A549 (cell line): ENCODE measurements at regions not wholly inside any gene's neighbourhood (a gene's known extent, or its start where the extent isn't known, plus 50 kb on each side); places are given as distances from the start of the nearest gene placed in this dataset.

Experiments
- ATAC-seq, 2 experiments: fragments of 200-7000 bp in 1 of 2; fragments of >200 bp in 1 of 2; cut with Nextera tagmentation in 1 of 2; cut with Tn5 transposase in 1 of 2; 3 replicates each; pipeline versions ENCODE4 v1.8.0 to v1.9.1; 2018 to 2020; ENCODE audit warnings: mild to moderate bottlenecking in 1 of 2, moderate library complexity in 1 of 2
- CTCF ChIA-PET: fragments of 300-600 bp; sonication (Branson Sonifier 250); formaldehyde crosslinking; extraction: SDS; loops from one replicate; lab custom pipeline; 2021; ENCODE audit warnings: antibody characterized with exemption, inconsistent platforms; lab: Yijun Ruan, JAX
- POLR2A ChIA-PET: fragments of 350-600 bp; formaldehyde crosslinking; extraction: SDS; loops from one replicate; lab custom pipeline; 2021; ENCODE audit warnings: antibody characterized with exemption, inconsistent platforms; lab: Yijun Ruan, JAX
- DNase-seq, 2 experiments: peaks; one replicate each; pipeline versions ENCODE4 v3.0.0 to v3.0.0-alpha.2; 2011 to 2016; ENCODE audit warnings: low read depth in 1 of 2, low spot score in 1 of 2
- FAIRE-seq: peaks from 2 replicates; lab custom pipeline; 2011; peaks lifted over from hg19 to GRCh38; lab: Jason Lieb, UNC
- H3K27ac ChIP-seq, 2 experiments: fragments of >200 bp; sonication (Bioruptor Twin); formaldehyde crosslinking; 3 replicates each; pipeline ENCODE4 v1.5.1; 2016 to 2017
- H3K4me1 ChIP-seq: fragments of >200 bp; sonication (Bioruptor Twin); formaldehyde crosslinking; 3 replicates; pipeline ENCODE4 v1.6.1; 2016
- H3K4me2 ChIP-seq: fragments of >200 bp; sonication (Bioruptor Twin); formaldehyde crosslinking; 3 replicates; pipeline ENCODE4 v1.6.1; 2016
- H3K4me3 ChIP-seq: fragments of >200 bp; sonication (Bioruptor Twin); formaldehyde crosslinking; 3 replicates; pipeline ENCODE4 v1.5.1; 2016
- H3K9me3 ChIP-seq: fragments of >200 bp; sonication (Bioruptor Twin); formaldehyde crosslinking; 3 replicates; pipeline ENCODE4 v1.6.1; 2016
- CBX2 ChIP-seq: fragments of 200-600 bp; sonication (generic); IDR thresholded peaks from 2 replicates; pipeline ENCODE4 v1.6.1; 2016; ENCODE audit warnings: low read depth, mild to moderate bottlenecking, borderline replicate concordance
- CEBPB ChIP-seq, 2 experiments: fragments of >200 bp in 1 of 2; sonication (Bioruptor Twin) in 1 of 2; formaldehyde crosslinking in 1 of 2; IDR thresholded peaks; 2 replicates each; pipeline ENCODE4 v1.6.1; 2012 to 2016
- CHD2 ChIP-seq: fragments of 150-350 bp; IDR thresholded peaks from 2 replicates; pipeline ENCODE4 v1.6.1; 2014; ENCODE audit warnings: low read length; ENCODE audit not compliant: partially characterized antibody
- EHMT2 ChIP-seq: fragments of 200-600 bp; sonication (generic); IDR thresholded peaks from 2 replicates; pipeline ENCODE4 v1.6.1; 2016; ENCODE audit warnings: antibody characterized with exemption, low read depth, mild to moderate bottlenecking, moderate library complexity
- FOSL2 ChIP-seq, 2 experiments: fragments of 450-650 bp in 1 of 2; fragments of >200 bp in 1 of 2; sonication (Bioruptor Twin) in 1 of 2; formaldehyde crosslinking; IDR thresholded peaks; 2 replicates each; pipeline versions ENCODE4 v1.5.0 to v1.6.1; 2016 to 2020; ENCODE audit warnings: mild to moderate bottlenecking in 1 of 2, moderate library complexity in 1 of 2
- FOXS1 ChIP-seq: fragments of 250-450 bp; sonication (Bioruptor Pico); IDR thresholded peaks from 2 replicates; pipeline ENCODE4 v1.5.0; 2020; ENCODE audit warnings: mild to moderate bottlenecking, moderate library complexity
- HDAC2 ChIP-seq: fragments of 200-600 bp; sonication (generic); IDR thresholded peaks from 2 replicates; pipeline ENCODE4 v1.6.1; 2016
- HOXB13 ChIP-seq: fragments of 250-450 bp; sonication (Bioruptor Pico); IDR thresholded peaks from 2 replicates; pipeline ENCODE4 v1.5.0; 2020; ENCODE audit warnings: low read depth, mild to moderate bottlenecking, moderate library complexity
- JUNB ChIP-seq: fragments of >200 bp; sonication (Bioruptor Twin); formaldehyde crosslinking; IDR thresholded peaks from 2 replicates; pipeline ENCODE4 v1.6.1; 2016
- KDM5A ChIP-seq: fragments of 200-600 bp; sonication (generic); IDR thresholded peaks from 2 replicates; pipeline ENCODE4 v1.6.1; 2016; ENCODE audit warnings: antibody characterized with exemption, mild to moderate bottlenecking
- NR3C1 ChIP-seq: fragments of >200 bp; sonication (Bioruptor Twin); formaldehyde crosslinking; IDR thresholded peaks from 3 replicates; pipeline ENCODE4 v1.6.1; 2017
- PBX3 ChIP-seq: IDR thresholded peaks from 2 replicates; pipeline ENCODE4 v1.6.1; 2012
- PHF8 ChIP-seq: fragments of 200-600 bp; sonication (generic); IDR thresholded peaks from 2 replicates; pipeline ENCODE4 v1.6.1; 2016; ENCODE audit warnings: low read depth, mild to moderate bottlenecking, antibody characterized with exemption, moderate library complexity, borderline replicate concordance
- POLR2A ChIP-seq: IDR thresholded peaks from 2 replicates; pipeline ENCODE4 v1.6.1; 2012; ENCODE audit warnings: mild to moderate bottlenecking, low read length
- RARB ChIP-seq: fragments of 250-450 bp; sonication (Bioruptor Pico); IDR thresholded peaks from 2 replicates; pipeline ENCODE4 v1.8.0; 2021; ENCODE audit warnings: mild to moderate bottlenecking, moderate library complexity
- RNF2 ChIP-seq: fragments of 200-600 bp; sonication (generic); IDR thresholded peaks from 2 replicates; pipeline ENCODE4 v1.6.1; 2016; ENCODE audit warnings: low read depth, mild to moderate bottlenecking, antibody characterized with exemption, moderate library complexity, borderline replicate concordance
- SREBF2 ChIP-seq: fragments of 450-650 bp; IDR thresholded peaks from 2 replicates; pipeline ENCODE4 v1.6.1; 2014; ENCODE audit warnings: mild to moderate bottlenecking, moderate library complexity
- TFCP2L1 ChIP-seq: fragments of 250-450 bp; sonication (Bioruptor Pico); IDR thresholded peaks from 2 replicates; pipeline ENCODE4 v1.5.0; 2021; ENCODE audit warnings: mild to moderate bottlenecking
- TP53 ChIP-seq: fragments of 250-450 bp; sonication (Bioruptor Pico); IDR thresholded peaks from 2 replicates; pipeline ENCODE4 v1.5.0; 2021; ENCODE audit warnings: mild to moderate bottlenecking, moderate library complexity
- ZNF302 ChIP-seq: fragments of 250-450 bp; sonication (Bioruptor Pico); IDR thresholded peaks from 2 replicates; pipeline ENCODE4 v1.9.0; 2021; ENCODE audit warnings: inconsistent platforms, mild to moderate bottlenecking, moderate library complexity
- ZSCAN20 ChIP-seq: fragments of 250-450 bp; sonication (Bioruptor Pico); IDR thresholded peaks from 2 replicates; pipeline ENCODE4 v1.8.0; 2022; ENCODE audit warnings: mild to moderate bottlenecking, moderate library complexity
- WGBS: methylation state at CpG from one replicate; pipeline ENCODE4 v1.1.6; 2017; ENCODE audit errors: missing lambda C conversion rate; 5-methylcytosine and 5-hydroxymethylcytosine counted together
- TF ChIP-seq, protein P1 (sequence below): fragments of >200 bp; sonication (Bioruptor Twin); formaldehyde crosslinking; IDR thresholded peaks from 2 replicates; pipeline ENCODE4 v1.6.1; 2016
- TF ChIP-seq, protein P2 (sequence below): fragments of 200-600 bp; sonication (generic); IDR thresholded peaks from 2 replicates; pipeline ENCODE4 v1.6.1; 2016; ENCODE audit warnings: antibody characterized with exemption, mild to moderate bottlenecking, moderate library complexity

DNA sequence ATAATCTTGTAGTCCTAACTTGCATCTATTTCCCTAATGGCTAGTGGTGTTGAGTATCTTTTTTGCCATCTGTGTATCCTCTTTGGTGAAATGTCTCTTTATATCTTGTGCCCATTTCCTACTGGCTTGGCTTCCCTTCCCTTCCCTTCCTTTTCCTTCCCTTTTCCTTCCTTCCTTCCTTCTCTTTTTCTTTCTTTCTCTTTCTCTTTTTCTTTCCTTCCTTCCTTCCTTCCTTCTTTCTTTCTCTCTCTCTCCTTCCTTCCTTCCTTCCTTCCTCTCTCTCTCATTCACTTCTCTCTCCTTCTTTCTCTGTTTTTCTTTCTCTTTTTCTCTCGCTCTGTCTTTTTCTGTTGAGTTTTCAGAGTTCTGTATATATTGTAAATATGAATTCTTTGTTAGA lies 61.5 kb upstream of the SLC4A4 start:
- Histone ChIP-seq H3K9me3 (no peaks in the 10 kb centered on the region), H3K4me1 (no peaks in the 10 kb centered on the region), H3K4me3 (no peak overlapping the region), H3K4me2 (no peak overlapping the region), H3K27ac (no peak overlapping the region)
- CTCF ChIA-PET = no interaction called here
- TF ChIP-seq TP53 (CRISPR knock-in tag) = no peak
- no peak for TF ChIP-seq CBX2
- no peak for TF ChIP-seq TFCP2L1
- TF ChIP-seq HDAC2 = no peak
- no peak for TF ChIP-seq ZSCAN20 (CRISPR knock-in tag)
- no peak for TF ChIP-seq CHD2
- TF ChIP-seq ZNF302 (CRISPR knock-in tag) = no peak
- TF ChIP-seq, protein P1, sequence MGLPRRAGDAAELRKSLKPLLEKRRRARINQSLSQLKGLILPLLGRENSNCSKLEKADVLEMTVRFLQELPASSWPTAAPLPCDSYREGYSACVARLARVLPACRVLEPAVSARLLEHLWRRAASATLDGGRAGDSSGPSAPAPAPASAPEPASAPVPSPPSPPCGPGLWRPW = no peak
- TF ChIP-seq KDM5A = no peak
- TF ChIP-seq PBX3 = no peak
- no peak for TF ChIP-seq JUNB
- FAIRE-seq (no peak), DNase-seq (no peak), ATAC-seq (no peak)
- WGBS = 85% methylated on average over 1 of the region's 1 CpG
- POLR2A ChIA-PET = no interaction called here

DNA sequence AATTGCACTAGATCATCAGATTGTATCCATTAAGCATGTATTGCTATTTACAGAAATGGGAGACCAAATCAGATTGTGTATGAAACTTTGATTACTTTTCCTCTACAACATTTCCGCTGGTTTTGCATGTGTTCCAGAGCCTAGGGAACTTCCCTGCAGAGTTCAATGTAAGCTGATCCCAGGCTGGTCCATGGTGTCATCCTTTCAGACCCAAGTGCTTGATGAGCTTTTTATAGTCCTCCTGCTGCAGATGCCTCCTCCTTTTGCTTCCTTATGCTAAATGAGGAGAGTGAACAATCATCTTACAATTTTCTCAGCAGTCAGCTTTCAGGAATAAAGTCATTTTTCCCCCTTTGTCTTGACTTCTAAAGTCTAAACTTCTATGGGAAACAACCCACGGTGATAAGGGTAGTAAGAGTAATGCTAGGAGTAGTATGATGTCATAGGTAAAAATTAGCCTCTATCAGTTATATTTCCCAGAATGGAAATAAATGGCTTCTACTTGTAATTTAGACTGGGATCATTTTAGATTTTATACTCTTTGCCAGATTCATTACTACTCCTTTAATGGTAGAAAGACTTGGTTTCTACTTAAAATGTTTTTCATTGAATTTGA lies 55.1 kb upstream of the SLC4A4 start:
- H3K27ac ChIP-seq = no peak overlapping the region
- H3K4me3 ChIP-seq = no peak overlapping the region
- no peak for DNase-seq
- no peaks in the 10 kb centered on the region for H3K9me3 ChIP-seq
- no peak for FAIRE-seq
- H3K4me2 ChIP-seq = no peak overlapping the region
- WGBS = 66% methylated on average over 2 of the region's 2 CpGs
- TF ChIP-seq PHF8 (no peak), FOSL2 (IDR thresholded peaks at IDR 0.05) (no peak), FOSL2 (CRISPR knock-in tag; IDR thresholded peaks at IDR 0.05) (no peak), ZSCAN20 (CRISPR knock-in tag) (no peak), POLR2A (no peak), RARB (CRISPR knock-in tag) (no peak), SREBF2 (no peak), HOXB13 (no peak), EHMT2 (no peak), NR3C1 (no peak), FOXS1 (no peak), CEBPB (IDR thresholded peaks at IDR 0.05) (no peak), RNF2 (no peak), KDM5A (no peak)
- TF ChIP-seq, protein P1 = no peak
- TF ChIP-seq, all 56 proteins: peak for 0
- CTCF ChIA-PET = interaction anchor here (1.8 kb wide), 1 partner anchor 13 kb away, joined by 4 read pairs; no protein-coding TSS in a partner anchor
- no peak for ATAC-seq
- H3K4me1 ChIP-seq = no peaks in the 10 kb centered on the region
- POLR2A ChIA-PET = no interaction called here

GRCh38 chr4:71287305-71287704 lies 51.5 kb upstream of the SLC4A4 start:
- no peak overlapping the region for H3K4me3 ChIP-seq
- ChIA-PET CTCF (no interaction called here), POLR2A (no interaction called here)
- FAIRE-seq = no peak
- no peak for DNase-seq
- TF ChIP-seq, protein P2, sequence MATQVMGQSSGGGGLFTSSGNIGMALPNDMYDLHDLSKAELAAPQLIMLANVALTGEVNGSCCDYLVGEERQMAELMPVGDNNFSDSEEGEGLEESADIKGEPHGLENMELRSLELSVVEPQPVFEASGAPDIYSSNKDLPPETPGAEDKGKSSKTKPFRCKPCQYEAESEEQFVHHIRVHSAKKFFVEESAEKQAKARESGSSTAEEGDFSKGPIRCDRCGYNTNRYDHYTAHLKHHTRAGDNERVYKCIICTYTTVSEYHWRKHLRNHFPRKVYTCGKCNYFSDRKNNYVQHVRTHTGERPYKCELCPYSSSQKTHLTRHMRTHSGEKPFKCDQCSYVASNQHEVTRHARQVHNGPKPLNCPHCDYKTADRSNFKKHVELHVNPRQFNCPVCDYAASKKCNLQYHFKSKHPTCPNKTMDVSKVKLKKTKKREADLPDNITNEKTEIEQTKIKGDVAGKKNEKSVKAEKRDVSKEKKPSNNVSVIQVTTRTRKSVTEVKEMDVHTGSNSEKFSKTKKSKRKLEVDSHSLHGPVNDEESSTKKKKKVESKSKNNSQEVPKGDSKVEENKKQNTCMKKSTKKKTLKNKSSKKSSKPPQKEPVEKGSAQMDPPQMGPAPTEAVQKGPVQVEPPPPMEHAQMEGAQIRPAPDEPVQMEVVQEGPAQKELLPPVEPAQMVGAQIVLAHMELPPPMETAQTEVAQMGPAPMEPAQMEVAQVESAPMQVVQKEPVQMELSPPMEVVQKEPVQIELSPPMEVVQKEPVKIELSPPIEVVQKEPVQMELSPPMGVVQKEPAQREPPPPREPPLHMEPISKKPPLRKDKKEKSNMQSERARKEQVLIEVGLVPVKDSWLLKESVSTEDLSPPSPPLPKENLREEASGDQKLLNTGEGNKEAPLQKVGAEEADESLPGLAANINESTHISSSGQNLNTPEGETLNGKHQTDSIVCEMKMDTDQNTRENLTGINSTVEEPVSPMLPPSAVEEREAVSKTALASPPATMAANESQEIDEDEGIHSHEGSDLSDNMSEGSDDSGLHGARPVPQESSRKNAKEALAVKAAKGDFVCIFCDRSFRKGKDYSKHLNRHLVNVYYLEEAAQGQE = no peak
- 0 out of 3 replicates have a peak, but pooled peaks cover 5% of the 10 kb centered on the region for H3K4me1 ChIP-seq
- 55% methylated on average over 2 of the region's 2 CpGs for WGBS
- no peak for ATAC-seq
- H3K27ac ChIP-seq = no peak overlapping the region
- no peaks in the 10 kb centered on the region for H3K9me3 ChIP-seq
- H3K4me2 ChIP-seq = no peak overlapping the region
